ENCODE measurements at regions not wholly inside any gene's neighbourhood (a gene's known extent, or its start where the extent isn't known, plus 50 kb on each side); places are given as distances from the start of the nearest gene placed in this dataset.

GRCh38 chr17:27180322-27180721, 113.6 kb upstream of the WSB1 start:
- no peak for TF ChIP-seq POLR2AphosphoS5 (IDR thresholded peaks at IDR 0.05)
- TF ChIP-seq, protein P1, sequence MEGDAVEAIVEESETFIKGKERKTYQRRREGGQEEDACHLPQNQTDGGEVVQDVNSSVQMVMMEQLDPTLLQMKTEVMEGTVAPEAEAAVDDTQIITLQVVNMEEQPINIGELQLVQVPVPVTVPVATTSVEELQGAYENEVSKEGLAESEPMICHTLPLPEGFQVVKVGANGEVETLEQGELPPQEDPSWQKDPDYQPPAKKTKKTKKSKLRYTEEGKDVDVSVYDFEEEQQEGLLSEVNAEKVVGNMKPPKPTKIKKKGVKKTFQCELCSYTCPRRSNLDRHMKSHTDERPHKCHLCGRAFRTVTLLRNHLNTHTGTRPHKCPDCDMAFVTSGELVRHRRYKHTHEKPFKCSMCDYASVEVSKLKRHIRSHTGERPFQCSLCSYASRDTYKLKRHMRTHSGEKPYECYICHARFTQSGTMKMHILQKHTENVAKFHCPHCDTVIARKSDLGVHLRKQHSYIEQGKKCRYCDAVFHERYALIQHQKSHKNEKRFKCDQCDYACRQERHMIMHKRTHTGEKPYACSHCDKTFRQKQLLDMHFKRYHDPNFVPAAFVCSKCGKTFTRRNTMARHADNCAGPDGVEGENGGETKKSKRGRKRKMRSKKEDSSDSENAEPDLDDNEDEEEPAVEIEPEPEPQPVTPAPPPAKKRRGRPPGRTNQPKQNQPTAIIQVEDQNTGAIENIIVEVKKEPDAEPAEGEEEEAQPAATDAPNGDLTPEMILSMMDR (IDR thresholded peaks at IDR 0.05), result no peak

All from breast epithelium (tissue), 3 donors.